Endothelial cell of umbilical vein (primary cell): ENCODE measurements at regions not wholly inside any gene's neighbourhood (a gene's known extent, or its start where the extent isn't known, plus 50 kb on each side); places are given as distances from the start of the nearest gene placed in this dataset.

Experiments
- CTCF ChIP-seq, 2 donors: IDR thresholded peaks; 1 replicate in 1 of 2; 2 replicates in 1 of 2; pipeline ENCODE4 v1.5.1; 2011; ENCODE audit warnings: low read length in 2 of 2, mild to moderate bottlenecking in 2 of 2, moderate library complexity in 2 of 2, control low read depth in 1 of 2, inconsistent platforms in 1 of 2, low read depth in 1 of 2; ENCODE audit not compliant: insufficient read depth in 1 of 2; ENCODE audit errors: extremely low read depth in 1 of 2
- EZH2 ChIP-seq: IDR thresholded peaks from 2 replicates; pipeline ENCODE4 v1.6.1; 2012; ENCODE audit warnings: borderline replicate concordance, low read depth, mild to moderate bottlenecking, moderate library complexity, low read length, inconsistent platforms; ENCODE audit not compliant: severe bottlenecking
- FOS ChIP-seq: IDR thresholded peaks from 2 replicates; pipeline ENCODE4 v1.6.1; 2011; ENCODE audit warnings: mild to moderate bottlenecking, low read length, moderate library complexity, borderline replicate concordance; ENCODE audit not compliant: insufficient read depth
- GATA2 ChIP-seq: IDR thresholded peaks from 2 replicates; pipeline ENCODE4 v1.7.0; 2011; ENCODE audit warnings: low read depth, mild to moderate bottlenecking, moderate library complexity, mixed read lengths, low read length; ENCODE audit not compliant: insufficient read length, insufficient read depth
- JUN ChIP-seq: IDR thresholded peaks from 2 replicates; pipeline ENCODE4 v1.6.1; 2011; ENCODE audit warnings: borderline replicate concordance, low read depth; ENCODE audit not compliant: insufficient read length, insufficient read depth
- MAX ChIP-seq: IDR thresholded peaks from 2 replicates; pipeline ENCODE4 v1.6.1; 2011; ENCODE audit not compliant: insufficient read depth, insufficient read length
- MYC ChIP-seq: IDR thresholded peaks from one replicate; pipeline ENCODE4 v1.6.1; 2011; ENCODE audit warnings: mild to moderate bottlenecking, low read depth, low read length
- POLR2A ChIP-seq: IDR thresholded peaks from 2 replicates; pipeline ENCODE4 v1.6.1; 2012; ENCODE audit warnings: low read depth, mild to moderate bottlenecking, control low read depth, low read length
- POLR2AphosphoS5 ChIP-seq: IDR thresholded peaks from 2 replicates; pipeline ENCODE4 v1.6.1; 2012; ENCODE audit warnings: low read depth, mild to moderate bottlenecking, control low read depth, low read length, moderate library complexity; ENCODE audit not compliant: insufficient read depth

- TF ChIP-seq CTCF (IDR thresholded peaks at IDR 0.05; ENCODE audit: extremely low read depth in 1 of 2, insufficient read depth in 1 of 2, low read depth in 1 of 2, low read length in 2 of 2) (no peak), MAX (no peak), POLR2AphosphoS5 (no peak), JUN (no peak), MYC (no peak), EZH2 (no peak), GATA2 (no peak), POLR2A (no peak), FOS (no peak)
Observed at GRCh38 chr9:89844535-89844934, 239.7 kb downstream of the GADD45G start.
